Loucy (cell line): ENCODE measurements at regions not wholly inside any gene's neighbourhood (a gene's known extent, or its start where the extent isn't known, plus 50 kb on each side); places are given as distances from the start of the nearest gene placed in this dataset.

Experiments
- H2AFZ ChIP-seq: fragments of 200-600 bp; sonication (generic); 2 replicates; pipeline ENCODE4 v1.6.0; 2016; ENCODE audit warnings: antibody characterized with exemption, mild to moderate bottlenecking, low read length, moderate library complexity
- H3F3A ChIP-seq: fragments of 200-600 bp; 2 replicates; pipeline ENCODE4 v1.6.0; 2016; ENCODE audit warnings: antibody characterized with exemption, low read depth, mild to moderate bottlenecking
- H3K27me3 ChIP-seq: fragments of 200-600 bp; sonication (generic); 2 replicates; pipeline ENCODE4 v1.6.1; 2014; ENCODE audit warnings: low read length, mild to moderate bottlenecking; ENCODE audit not compliant: insufficient read depth, poor library complexity, severe bottlenecking
- H3K36me3 ChIP-seq: fragments of 200-600 bp; sonication (generic); 2 replicates; pipeline ENCODE4 v1.6.1; 2016; ENCODE audit warnings: low read length; ENCODE audit not compliant: insufficient read depth
- H3K4me1 ChIP-seq: fragments of 200-600 bp; sonication (generic); 2 replicates; pipeline ENCODE4 v1.5.1; 2014; ENCODE audit warnings: low read length, mild to moderate bottlenecking; ENCODE audit not compliant: insufficient read depth, poor library complexity, severe bottlenecking
- H3K4me2 ChIP-seq: fragments of 200-600 bp; sonication (generic); 2 replicates; pipeline ENCODE4 v1.6.0; 2014; ENCODE audit warnings: antibody characterized with exemption, low read length, low read depth, mild to moderate bottlenecking; ENCODE audit not compliant: poor library complexity, severe bottlenecking
- H3K4me3 ChIP-seq: fragments of 200-600 bp; sonication (generic); 2 replicates; pipeline ENCODE4 v1.5.1; 2014; ENCODE audit warnings: low read length, mild to moderate bottlenecking, mixed read lengths; ENCODE audit not compliant: poor library complexity, severe bottlenecking
- H3K79me2 ChIP-seq: fragments of 200-600 bp; sonication (generic); 2 replicates; pipeline ENCODE4 v1.6.1; 2014; ENCODE audit warnings: low read length; ENCODE audit not compliant: insufficient read depth
- H3K9ac ChIP-seq: fragments of 200-600 bp; sonication (generic); 2 replicates; pipeline ENCODE4 v1.6.0; 2014; ENCODE audit warnings: mild to moderate bottlenecking, low read depth, low read length, moderate library complexity; ENCODE audit not compliant: poor library complexity, severe bottlenecking
- H3K9me2 ChIP-seq: fragments of 200-600 bp; sonication (generic); replicated peaks from 2 replicates; pipeline ENCODE4 v1.6.1; 2016; ENCODE audit warnings: low read depth, low read length, mixed read lengths
- H3K9me3 ChIP-seq: fragments of 200-600 bp; sonication (generic); 2 replicates; pipeline ENCODE4 v1.6.1; 2014; ENCODE audit warnings: mild to moderate bottlenecking, antibody characterized with exemption, low read length, low read depth; ENCODE audit not compliant: insufficient read depth
- H4K20me1 ChIP-seq: fragments of 200-600 bp; sonication (generic); 2 replicates; pipeline ENCODE4 v1.6.0; 2014; ENCODE audit warnings: antibody characterized with exemption, low read length, mild to moderate bottlenecking; ENCODE audit not compliant: insufficient read depth, poor library complexity, severe bottlenecking
- CTCF ChIP-seq: fragments of 200-600 bp; sonication (generic); conservative IDR thresholded peaks from 2 replicates; pipeline ENCODE4 v1.5.1; 2014; ENCODE audit warnings: mild to moderate bottlenecking, antibody characterized with exemption, low read length
- EZH2phosphoT487 ChIP-seq: fragments of 200-600 bp; IDR thresholded peaks from 2 replicates; pipeline ENCODE4 v1.6.1; 2018; ENCODE audit warnings: antibody characterized with exemption, mild to moderate bottlenecking, moderate library complexity, borderline replicate concordance

- no peaks in the 10 kb centered on the region for H3K79me2 ChIP-seq
Measured at GRCh38 chrX:80246271-80246670, 174.0 kb upstream of the TENT5D start.

GRCh38 chrX:80266287-80266686 is 154.0 kb upstream of the TENT5D start:
- no peak overlapping the region for H3K4me3 ChIP-seq
- H2AFZ ChIP-seq = no peak overlapping the region
- TF ChIP-seq EZH2phosphoT487 (no peak), CTCF (no peak)
- no peaks in the 10 kb centered on the region for H3K36me3 ChIP-seq
- H4K20me1 ChIP-seq = no peaks in the 10 kb centered on the region
- no peaks in the 10 kb centered on the region for H3K9me3 ChIP-seq
- no peaks in the 10 kb centered on the region for H3F3A ChIP-seq
- no peaks in the 10 kb centered on the region for H3K9me2 ChIP-seq
- H3K4me1 ChIP-seq = no peaks in the 10 kb centered on the region
- no peaks in the 10 kb centered on the region for H3K79me2 ChIP-seq
- H3K4me2 ChIP-seq = no peak overlapping the region
- H3K9ac ChIP-seq = no peak overlapping the region
- H3K27me3 ChIP-seq = no peaks in the 10 kb centered on the region

More at GRCh38 chrX:80246271-80246670, 174.0 kb upstream of the TENT5D start:
- no peaks in the 10 kb centered on the region for H3K9me3 ChIP-seq
- peak; percentile 41 for TF ChIP-seq CTCF
- TF ChIP-seq EZH2phosphoT487 = no peak
- H3K36me3 ChIP-seq = no peaks in the 10 kb centered on the region
- no peaks in the 10 kb centered on the region for H3K9me2 ChIP-seq
- no peaks in the 10 kb centered on the region for H3F3A ChIP-seq
- no peak overlapping the region for H3K9ac ChIP-seq
- no peaks in the 10 kb centered on the region for H3K27me3 ChIP-seq
- no peaks in the 10 kb centered on the region for H4K20me1 ChIP-seq
- no peaks in the 10 kb centered on the region for H3K4me1 ChIP-seq
- no peak overlapping the region for H2AFZ ChIP-seq
- H3K4me3 ChIP-seq = no peak overlapping the region
- H3K4me2 ChIP-seq = no peak overlapping the region

- no peaks in the 10 kb centered on the region for H3K79me2 ChIP-seq
- no peaks in the 10 kb centered on the region for H3K9me3 ChIP-seq
- no peak overlapping the region for H3K4me3 ChIP-seq
- H3F3A ChIP-seq = no peaks in the 10 kb centered on the region
- H3K36me3 ChIP-seq = no peaks in the 10 kb centered on the region
- H3K4me2 ChIP-seq = no peak overlapping the region
- H3K27me3 ChIP-seq = no peaks in the 10 kb centered on the region
- no peaks in the 10 kb centered on the region for H4K20me1 ChIP-seq
- TF ChIP-seq EZH2phosphoT487 (no peak), CTCF (no peak)
- H3K9me2 ChIP-seq = no peaks in the 10 kb centered on the region
- no peak overlapping the region for H2AFZ ChIP-seq
- no peak overlapping the region for H3K9ac ChIP-seq
- H3K4me1 ChIP-seq = no peaks in the 10 kb centered on the region
Measured at GRCh38 chrX:80266979-80267378, 153.3 kb upstream of the TENT5D start.
